IPS-18c (cell line): ENCODE measurements at regions not wholly inside any gene's neighbourhood (a gene's known extent, or its start where the extent isn't known, plus 50 kb on each side); places are given as distances from the start of the nearest gene placed in this dataset.

Source experiments
- H3K4me3 ChIP-seq: 2 replicates; pipeline ENCODE4 v1.7.0; 2013; ENCODE audit warnings: low read depth, mild to moderate bottlenecking, low read length, moderate library complexity; ENCODE audit not compliant: insufficient read depth
- H3K9me3 ChIP-seq: one replicate; pipeline ENCODE4 v1.6.1; 2013; ENCODE audit warnings: mild to moderate bottlenecking, low read length, moderate library complexity; ENCODE audit not compliant: control insufficient read depth, insufficient read depth

DNA sequence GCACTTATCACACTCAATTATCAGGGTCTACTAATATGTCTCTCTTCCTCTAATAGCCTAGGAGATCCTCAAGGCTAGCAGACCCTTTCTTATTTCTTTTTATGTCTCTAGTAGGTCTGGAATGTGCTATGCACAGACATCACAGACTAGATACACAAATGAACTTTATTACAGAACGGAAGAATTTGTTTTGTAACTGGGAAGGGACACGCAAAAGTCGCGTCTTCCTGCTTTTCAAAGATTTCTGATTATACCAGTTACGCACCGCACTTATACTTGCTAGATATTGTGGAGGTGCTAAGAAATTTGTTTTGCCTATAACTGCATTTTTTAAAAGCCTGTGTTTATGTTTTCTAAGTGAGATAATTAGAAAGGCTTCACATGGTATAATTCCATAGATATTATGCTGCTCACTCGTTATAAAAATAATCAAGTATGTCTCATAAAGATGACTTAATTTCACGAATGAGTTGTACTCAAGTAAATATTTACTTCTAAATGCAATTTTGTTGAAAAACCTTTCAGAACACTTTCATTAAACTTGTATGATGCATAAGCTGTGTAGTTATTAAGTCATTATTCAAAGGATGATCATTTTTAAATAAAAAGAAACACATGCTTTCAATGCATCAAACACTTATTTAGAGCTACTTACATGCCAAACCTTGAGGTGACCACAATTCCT lies 662.6 kb downstream of the ACTL7B start:
- Histone ChIP-seq H3K9me3 (no peaks in the 10 kb centered on the region), H3K4me3 (no peak overlapping the region)

DNA sequence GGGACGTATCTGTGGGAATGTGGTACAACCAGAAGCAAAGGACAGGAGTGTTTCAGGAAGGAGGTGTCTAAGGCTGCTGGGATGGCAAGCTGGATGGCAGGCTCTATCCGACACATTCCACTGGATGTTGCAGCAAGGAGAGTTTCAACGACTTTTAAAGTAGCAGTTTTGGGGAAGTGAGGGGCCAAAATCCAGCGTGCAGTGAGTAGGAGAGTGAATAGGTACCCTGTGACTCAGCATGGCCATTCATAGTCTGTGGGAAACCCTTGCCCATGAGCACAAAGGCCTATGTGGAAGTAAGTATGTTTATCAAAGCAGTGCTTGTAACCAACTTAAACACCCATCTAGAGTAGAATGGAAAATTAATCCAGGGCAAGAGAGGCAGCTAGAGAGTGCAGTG lies 664.7 kb downstream of the ACTL7B start:
- no peaks in the 10 kb centered on the region for H3K9me3 ChIP-seq
- no peak overlapping the region for H3K4me3 ChIP-seq

DNA sequence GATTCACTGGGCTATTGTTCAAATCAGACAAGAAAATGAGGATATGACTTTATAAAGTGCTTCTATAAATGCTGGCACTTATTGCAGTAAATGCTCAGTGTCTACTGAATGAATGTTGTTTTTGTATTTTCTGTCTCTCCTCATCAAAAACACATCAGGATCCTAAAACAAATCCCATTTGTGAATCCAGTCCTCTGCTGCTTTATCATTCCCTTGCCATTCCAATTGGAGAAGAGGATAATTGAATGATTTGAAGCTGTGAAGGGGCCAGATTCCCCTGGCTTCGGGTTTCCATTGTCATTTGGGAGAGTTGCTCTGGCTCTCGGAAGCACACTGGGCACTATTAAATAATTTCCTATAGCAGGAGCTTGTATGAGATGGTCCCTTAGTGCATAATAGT lies 666.8 kb downstream of the ACTL7B start:
- H3K4me3 ChIP-seq = no peak overlapping the region
- no peaks in the 10 kb centered on the region for H3K9me3 ChIP-seq

DNA sequence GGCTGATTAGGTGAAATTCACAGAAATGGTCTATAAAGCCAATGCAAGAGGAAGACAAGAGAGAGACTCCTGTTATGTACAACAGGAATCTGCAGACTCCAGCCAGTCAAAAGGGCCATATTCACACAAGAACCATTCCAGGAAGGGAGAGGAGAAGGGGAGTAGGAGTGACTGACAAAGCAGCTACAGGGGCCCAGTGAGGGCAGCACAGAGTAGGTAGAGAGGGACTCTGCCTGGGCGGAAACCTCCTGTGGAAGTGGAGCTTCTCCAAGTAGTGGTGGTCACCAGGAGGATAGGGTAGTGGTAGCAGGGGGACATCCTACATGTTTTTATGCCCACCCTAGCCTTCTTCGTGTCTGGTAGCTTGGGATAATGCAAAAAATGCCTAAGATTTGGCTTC lies 667.3 kb downstream of the ACTL7B start:
- H3K4me3 ChIP-seq = no peak overlapping the region

DNA sequence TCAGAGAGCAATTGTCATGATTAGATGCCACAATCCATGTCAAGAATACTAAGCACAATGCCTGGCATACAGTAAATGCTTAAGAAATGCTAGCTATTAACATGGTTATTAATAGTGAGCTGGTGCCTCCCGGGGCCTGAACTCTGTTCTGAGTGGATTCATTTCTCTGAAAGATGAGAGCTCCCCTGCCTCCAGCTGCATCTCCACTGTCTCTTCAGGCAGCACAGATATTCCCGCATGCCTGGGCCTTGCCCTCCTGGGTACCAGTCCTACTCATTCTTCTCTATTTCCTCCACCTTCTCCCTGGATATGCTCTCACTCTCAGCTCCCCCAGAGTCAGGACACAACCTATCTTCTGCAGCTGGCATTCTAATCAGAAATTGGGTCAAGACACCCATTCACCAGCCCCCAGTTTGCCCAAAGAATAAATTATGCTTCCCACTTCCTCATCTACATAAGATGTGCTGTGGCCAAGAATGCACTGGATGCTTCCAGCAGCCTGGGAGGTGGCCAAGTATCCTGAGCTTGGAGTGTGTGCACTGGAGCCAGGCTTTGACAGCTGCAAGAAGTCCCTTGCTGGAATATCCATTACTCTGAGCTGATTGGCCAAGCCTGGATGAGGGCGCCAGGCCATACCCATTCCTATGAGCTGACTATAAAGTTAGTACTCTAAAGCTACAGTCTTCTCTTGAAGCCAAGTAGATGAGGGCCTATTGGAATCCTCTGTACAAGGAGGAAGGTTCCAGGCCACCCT lies 669.0 kb downstream of the ACTL7B start:
- H3K9me3 ChIP-seq = no peaks in the 10 kb centered on the region

More for the DNA sequence above, 667.3 kb downstream of the ACTL7B start:
- H3K9me3 ChIP-seq = no peaks in the 10 kb centered on the region

DNA sequence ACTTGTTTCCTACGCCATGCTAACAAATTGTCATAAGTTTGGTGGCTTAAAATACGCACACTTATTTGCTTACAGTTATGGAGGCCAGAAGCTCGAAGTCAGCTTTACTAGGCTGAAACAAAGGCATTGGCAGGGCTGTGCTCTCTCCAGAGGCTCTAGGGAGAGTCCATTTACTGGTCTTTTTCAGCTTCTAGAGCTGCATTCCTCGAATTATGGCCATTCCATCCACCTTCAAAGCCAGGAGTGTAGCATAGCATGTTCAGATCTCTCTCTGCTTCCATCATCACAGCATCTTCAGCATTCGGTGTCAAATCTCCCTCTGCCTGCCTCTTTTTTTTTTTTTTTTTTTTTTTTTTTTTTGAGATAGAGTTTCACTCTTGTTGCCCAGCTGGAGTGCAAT lies 670.2 kb downstream of the ACTL7B start:
- Histone ChIP-seq H3K4me3 (no peak overlapping the region), H3K9me3 (no peaks in the 10 kb centered on the region)

More for the DNA sequence above, 669.0 kb downstream of the ACTL7B start:
- no peak overlapping the region for H3K4me3 ChIP-seq

DNA sequence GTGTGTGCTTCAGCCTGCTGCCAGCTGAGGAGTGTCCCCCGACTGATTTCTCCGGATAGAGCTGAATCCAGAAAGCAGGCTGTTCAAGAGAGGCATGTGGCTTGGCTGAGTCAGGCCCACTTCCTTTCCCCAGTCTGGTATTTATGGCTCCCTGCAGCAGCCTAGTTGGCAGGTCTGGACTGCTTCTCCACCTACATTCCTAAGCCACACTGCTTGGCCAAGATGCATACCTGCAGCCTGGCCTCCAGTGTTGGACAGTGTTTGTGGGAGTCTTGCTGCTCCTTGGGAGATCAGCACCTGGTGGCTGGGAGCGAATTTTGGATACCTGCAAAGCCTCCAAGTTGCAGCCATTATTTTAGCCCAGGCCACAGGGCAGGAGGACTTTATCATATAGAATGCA lies 670.8 kb downstream of the ACTL7B start:
- H3K9me3 ChIP-seq = no peaks in the 10 kb centered on the region
- no peak overlapping the region for H3K4me3 ChIP-seq

DNA sequence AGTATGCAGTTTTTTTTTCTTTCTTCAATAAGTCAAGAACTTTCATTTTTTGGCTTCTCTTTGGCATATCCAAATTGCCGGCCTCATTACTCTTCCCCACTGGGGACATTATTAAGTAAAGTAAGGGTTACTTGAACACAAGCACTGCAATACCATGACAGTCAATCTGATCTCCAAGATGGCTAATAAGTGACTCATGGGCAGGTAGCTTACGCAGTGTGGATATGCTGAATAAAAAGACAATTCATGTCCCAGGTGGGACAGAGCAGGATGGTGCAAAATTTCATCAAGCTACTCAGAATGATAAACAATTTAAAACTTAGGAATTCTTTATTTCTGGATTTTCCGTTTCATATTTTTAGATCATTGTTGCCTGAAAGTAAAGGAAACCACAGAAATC lies 671.8 kb downstream of the ACTL7B start:
- Histone ChIP-seq H3K4me3 (no peak overlapping the region), H3K9me3 (no peaks in the 10 kb centered on the region)

DNA sequence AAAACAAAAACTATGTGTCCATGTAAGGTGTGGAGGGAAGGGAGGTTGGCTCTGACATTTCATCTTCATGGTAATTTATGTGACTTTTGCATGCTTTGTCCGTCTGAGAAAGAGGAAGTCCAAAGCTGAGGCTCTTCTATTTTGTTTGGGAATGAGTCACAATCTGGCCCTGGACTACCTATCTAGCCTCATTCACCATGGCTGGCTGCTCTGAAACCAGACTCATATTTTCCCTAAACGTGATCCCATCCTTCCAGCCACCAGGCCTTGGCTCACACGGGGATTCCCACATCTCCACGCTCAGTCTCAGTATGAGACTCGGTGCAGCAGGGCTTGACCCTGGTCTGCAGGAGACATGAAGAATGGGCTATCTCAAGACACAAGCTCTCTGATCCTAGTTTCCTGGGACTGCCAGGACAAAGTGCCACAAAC lies 672.8 kb downstream of the ACTL7B start:
- Histone ChIP-seq H3K9me3 (no peaks in the 10 kb centered on the region), H3K4me3 (no peak overlapping the region)

DNA sequence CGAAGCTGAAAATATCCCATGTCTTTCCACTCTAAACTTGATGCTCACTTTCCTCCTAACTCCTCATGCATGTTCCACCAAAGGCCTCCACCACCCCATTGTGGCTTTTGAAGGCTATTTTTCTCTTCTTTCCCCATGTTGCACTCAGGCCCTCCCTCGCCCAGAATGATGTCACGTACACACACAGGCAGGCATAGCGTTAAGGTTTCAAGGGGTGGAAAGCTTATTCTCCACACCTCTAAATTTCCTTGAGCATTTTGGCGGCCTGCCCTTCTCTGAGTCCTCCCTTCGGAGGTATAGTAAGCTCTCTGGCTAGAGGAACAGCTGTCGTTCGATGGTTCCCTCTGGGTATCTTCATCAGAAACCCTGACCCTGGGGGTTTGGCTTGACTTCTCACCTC lies 673.5 kb downstream of the ACTL7B start:
- Histone ChIP-seq H3K9me3 (no peaks in the 10 kb centered on the region), H3K4me3 (no peak overlapping the region)

DNA sequence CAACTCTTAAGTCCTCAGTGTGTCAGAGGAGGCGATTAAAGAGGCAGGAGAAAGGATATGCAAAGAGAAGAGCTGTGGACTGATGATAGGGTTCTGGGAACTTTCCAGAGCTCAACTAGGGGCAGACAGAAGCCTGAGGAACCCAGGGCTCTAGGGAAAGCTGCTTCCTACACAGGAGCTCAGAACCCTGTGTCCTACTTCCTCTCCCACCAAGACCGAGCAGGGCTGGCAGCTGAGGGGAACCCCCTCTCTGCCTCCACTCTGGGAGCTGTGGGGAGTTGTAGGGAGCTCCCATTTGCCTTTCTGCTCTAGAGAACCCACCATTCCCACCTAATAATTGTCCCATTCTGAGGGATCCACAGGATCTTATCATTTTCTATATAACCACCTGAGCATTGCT lies 674.3 kb downstream of the ACTL7B start:
- Histone ChIP-seq H3K4me3 (no peak overlapping the region), H3K9me3 (no peaks in the 10 kb centered on the region)

DNA sequence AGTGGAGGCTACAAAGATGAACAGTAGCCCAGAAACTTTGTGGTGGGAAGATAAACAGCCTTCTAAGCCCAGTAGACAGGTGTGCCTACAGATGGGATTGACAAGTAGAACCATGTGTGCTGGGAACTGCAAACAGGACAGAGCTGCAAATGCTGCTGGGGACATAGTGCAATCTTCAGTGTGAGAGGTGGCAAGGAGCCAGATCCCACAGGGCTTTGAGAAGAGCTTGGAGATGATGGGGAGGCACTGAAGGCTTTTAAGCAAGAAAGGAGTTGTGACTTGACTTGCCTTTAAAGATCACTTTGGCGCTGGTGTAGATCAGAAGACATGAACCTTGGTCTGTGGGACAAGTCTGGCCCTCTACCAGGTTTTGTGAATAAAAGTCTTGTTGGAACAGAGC lies 675.2 kb downstream of the ACTL7B start:
- Histone ChIP-seq H3K4me3 (no peak overlapping the region), H3K9me3 (no peaks in the 10 kb centered on the region)

DNA sequence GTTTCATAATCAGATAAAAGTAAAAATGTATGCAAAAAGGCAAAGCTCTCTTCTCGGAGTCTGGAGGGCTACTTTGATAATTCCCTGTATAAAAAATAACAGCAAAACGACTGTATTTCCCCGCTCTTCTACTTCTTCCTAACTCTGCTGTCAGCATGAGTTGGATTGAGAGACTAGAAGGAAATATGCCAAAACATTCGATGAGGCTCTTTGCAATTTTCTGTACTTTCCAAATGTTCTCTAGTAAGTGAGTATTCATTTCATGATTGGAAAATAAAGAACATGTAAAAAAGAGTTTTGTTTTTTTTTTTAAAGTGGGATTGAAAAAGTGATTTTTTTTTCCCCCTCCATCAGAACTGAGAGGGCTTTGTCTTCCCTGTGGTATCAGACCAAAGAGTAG lies 677.5 kb downstream of the ACTL7B start:
- H3K9me3 ChIP-seq = no peaks in the 10 kb centered on the region

DNA sequence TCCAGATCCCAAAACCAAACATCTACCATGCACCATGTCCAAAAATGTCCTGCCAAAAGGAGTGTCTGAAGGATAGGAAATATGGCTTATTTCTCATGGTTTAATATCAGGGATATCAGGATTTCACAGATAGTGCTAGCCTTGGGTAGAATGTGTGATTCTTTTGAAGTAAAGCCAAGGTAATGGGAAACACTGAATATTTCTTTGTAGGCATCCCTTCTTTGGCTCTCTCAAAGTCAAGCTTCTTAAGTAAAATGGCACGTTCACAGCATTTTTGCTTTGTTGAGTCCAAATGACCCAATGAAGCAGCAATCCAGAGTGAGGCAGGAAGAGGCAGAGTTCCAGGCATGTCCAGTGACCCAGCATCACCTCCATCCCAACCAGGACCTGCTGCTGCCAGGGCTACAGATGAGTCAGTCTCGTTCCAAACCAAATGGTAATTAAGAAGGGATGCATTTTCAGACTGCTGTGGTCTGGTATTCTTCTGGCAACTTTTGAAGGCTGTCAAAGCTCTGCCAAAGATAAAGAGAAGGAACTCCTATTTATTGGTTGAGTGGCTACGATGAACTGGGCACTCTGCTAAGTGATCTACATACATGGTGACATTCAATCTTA lies 678.8 kb upstream of the KLF4 start:
- Histone ChIP-seq H3K4me3 (no peak overlapping the region), H3K9me3 (no peaks in the 10 kb centered on the region)

More for the DNA sequence above, 677.5 kb downstream of the ACTL7B start:
- no peak overlapping the region for H3K4me3 ChIP-seq

DNA sequence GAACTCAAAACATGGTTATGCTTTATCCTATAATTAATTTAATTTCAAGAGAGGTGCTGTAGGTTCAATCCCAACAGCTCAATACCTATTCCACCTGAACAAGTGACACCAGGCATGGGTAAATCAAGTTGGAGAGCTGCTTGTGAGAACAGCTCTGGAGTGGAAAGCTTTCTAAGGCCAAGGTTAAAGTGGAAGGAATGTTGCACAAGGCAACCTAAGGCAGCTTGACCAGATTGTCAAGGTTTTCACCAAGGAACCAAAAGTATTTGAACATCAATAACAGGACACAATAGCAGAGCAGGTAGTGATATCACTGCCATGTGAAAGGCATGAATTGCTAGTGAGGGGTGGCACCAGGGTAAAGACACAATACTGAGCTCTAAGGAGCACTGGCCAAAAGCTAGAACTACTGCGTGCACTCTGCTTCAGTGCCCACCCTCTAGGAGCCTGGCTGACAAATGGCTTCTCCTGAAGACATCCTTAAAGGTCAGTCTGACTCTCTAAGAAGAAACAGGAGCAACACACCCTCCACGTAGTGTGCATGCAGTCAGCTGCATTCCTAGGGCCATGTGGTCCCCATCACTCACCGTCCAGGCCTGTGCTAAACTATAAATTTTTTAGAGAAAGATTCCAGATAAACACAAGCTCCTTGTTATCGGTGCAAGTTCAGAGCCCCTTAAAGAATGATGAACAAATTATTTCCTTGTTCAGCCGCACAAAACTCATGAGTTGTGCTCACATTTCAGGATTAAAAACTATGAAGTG lies 677.7 kb upstream of the KLF4 start:
- Histone ChIP-seq H3K4me3 (no peak overlapping the region), H3K9me3 (no peaks in the 10 kb centered on the region)

DNA sequence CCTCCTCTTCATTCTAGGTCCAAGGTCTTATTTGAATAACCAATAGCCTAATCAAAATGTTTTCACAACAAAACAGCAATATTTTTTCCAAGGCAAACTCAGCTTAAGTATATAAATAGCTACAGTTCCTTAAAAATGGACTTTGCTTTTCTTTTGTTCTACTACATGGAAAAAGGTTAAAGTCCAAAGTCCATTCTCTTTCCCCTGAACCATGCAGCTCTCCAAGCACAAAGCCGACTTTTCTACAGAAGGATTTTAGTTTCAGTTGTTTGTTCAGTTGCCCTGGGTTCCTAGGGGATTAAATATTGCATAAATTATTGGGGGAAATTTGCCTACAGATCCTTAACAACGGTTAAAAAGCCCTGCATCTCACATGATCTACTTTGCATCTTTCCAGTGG lies 677.0 kb upstream of the KLF4 start:
- no peak overlapping the region for H3K4me3 ChIP-seq
- H3K9me3 ChIP-seq = no peaks in the 10 kb centered on the region

DNA sequence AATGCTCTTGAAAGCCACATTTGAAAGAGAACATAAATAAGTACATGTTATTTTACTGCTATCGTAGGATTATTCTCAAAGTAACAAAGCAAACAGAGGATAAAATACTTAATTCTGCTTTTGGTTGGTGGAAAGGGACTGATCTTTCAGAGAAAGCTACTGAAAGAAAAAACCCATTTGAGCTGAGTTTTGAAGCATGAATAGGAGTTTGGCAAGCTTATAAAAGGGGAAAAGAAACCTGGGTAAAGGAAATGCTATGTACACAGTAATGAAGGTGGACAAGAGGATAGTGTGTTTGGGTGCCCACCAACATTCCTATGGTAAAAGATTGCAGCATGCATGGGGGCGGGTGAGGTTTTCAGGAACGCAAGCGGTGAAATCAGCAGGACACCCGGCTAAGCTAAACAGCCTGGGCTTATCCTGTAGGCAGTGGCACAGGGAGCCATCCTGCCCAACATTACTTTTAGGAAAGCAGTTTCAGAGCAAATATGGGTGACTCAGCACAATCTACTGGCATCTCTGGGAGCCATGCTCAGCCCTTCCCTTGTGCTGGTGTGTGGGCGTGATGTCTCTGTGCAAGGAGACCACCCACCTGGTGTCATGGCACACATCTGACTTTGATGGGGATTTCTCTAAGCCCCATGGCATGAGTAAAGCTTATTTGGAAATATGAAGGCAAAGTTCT lies 673.9 kb upstream of the KLF4 start:
- Histone ChIP-seq H3K4me3 (no peak overlapping the region), H3K9me3 (peaks cover 2% of the 10 kb centered on the region)
